ENCODE measurements at regions not wholly inside any gene's neighbourhood (a gene's known extent, or its start where the extent isn't known, plus 50 kb on each side); places are given as distances from the start of the nearest gene placed in this dataset.

GRCh38 chr3:53975382-53975781, 83.7 kb upstream of the SELENOK start:
- Histone ChIP-seq H3K27me3 (replicated peaks) (no peaks in the 10 kb centered on the region), H3K4me3 (ENCODE audit: low read depth, low read length) (no peak overlapping the region), H3K27ac (no peak overlapping the region), H3K36me3 (replicated peaks) (no peaks in the 10 kb centered on the region)
- no peak for DNase-seq
- in situ Hi-C loops (cut with HindIII; ENCODE audit: low pct_ligation_motif_present, low sequenced_read_pairs) = no loop called here
- TF ChIP-seq CTCF (IDR thresholded peaks at IDR 0.05; ENCODE audit: low read depth, low read length, missing control alignments) = no peak

- Histone ChIP-seq H3K27me3 (replicated peaks) (no peaks in the 10 kb centered on the region), H3K27ac (no peak overlapping the region), H3K4me3 (ENCODE audit: low read depth, low read length) (no peak overlapping the region), H3K36me3 (replicated peaks) (no peaks in the 10 kb centered on the region)
- in situ Hi-C loops (cut with HindIII; ENCODE audit: low pct_ligation_motif_present, low sequenced_read_pairs) = no loop called here
- no peak for TF ChIP-seq CTCF (IDR thresholded peaks at IDR 0.05; ENCODE audit: low read depth, low read length, missing control alignments)
- no peak for DNase-seq
Measured at GRCh38 chr3:53974324-53974723, 82.7 kb upstream of the SELENOK start.

GRCh38 chr3:53973905-53974304, 82.2 kb upstream of the SELENOK start:
- Histone ChIP-seq H3K27ac (no peak overlapping the region), H3K4me3 (ENCODE audit: low read depth, low read length) (no peak overlapping the region), H3K27me3 (replicated peaks) (no peaks in the 10 kb centered on the region), H3K36me3 (replicated peaks) (no peaks in the 10 kb centered on the region)
- in situ Hi-C loops (cut with HindIII; ENCODE audit: low pct_ligation_motif_present, low sequenced_read_pairs) = no loop called here
- no peak for DNase-seq
- TF ChIP-seq CTCF (IDR thresholded peaks at IDR 0.05; ENCODE audit: low read depth, low read length, missing control alignments) = no peak

GRCh38 chr3:53970661-53971060, 79.0 kb upstream of the SELENOK start:
- no peak overlapping the region for H3K27ac ChIP-seq
- no peak for TF ChIP-seq CTCF (IDR thresholded peaks at IDR 0.05; ENCODE audit: low read depth, low read length, missing control alignments)
- no peak for DNase-seq
- H3K36me3 ChIP-seq (replicated peaks) = no peaks in the 10 kb centered on the region
- in situ Hi-C loops (cut with HindIII; ENCODE audit: low pct_ligation_motif_present, low sequenced_read_pairs) = no loop called here
- H3K4me3 ChIP-seq (ENCODE audit: low read depth, low read length) = no peak overlapping the region
- H3K27me3 ChIP-seq (replicated peaks) = no peaks in the 10 kb centered on the region

GRCh38 chr3:53969086-53969485, 77.4 kb upstream of the SELENOK start:
- no peak overlapping the region for H3K4me3 ChIP-seq (ENCODE audit: low read depth, low read length)
- no peaks in the 10 kb centered on the region for H3K36me3 ChIP-seq (replicated peaks)
- no peak overlapping the region for H3K27ac ChIP-seq
- H3K27me3 ChIP-seq (replicated peaks) = no peaks in the 10 kb centered on the region
- no peak for DNase-seq
- TF ChIP-seq CTCF (IDR thresholded peaks at IDR 0.05; ENCODE audit: low read depth, low read length, missing control alignments) = no peak
- in situ Hi-C loops (cut with HindIII; ENCODE audit: low pct_ligation_motif_present, low sequenced_read_pairs) = no loop called here

GRCh38 chr3:53965291-53965690, 73.6 kb upstream of the SELENOK start:
- in situ Hi-C loops (cut with HindIII; ENCODE audit: low pct_ligation_motif_present, low sequenced_read_pairs) = no loop called here
- H3K4me3 ChIP-seq (ENCODE audit: low read depth, low read length) = no peak overlapping the region
- TF ChIP-seq CTCF (IDR thresholded peaks at IDR 0.05; ENCODE audit: low read depth, low read length, missing control alignments) = no peak

More at GRCh38 chr3:53965291-53965690, 73.6 kb upstream of the SELENOK start:
- DNase-seq = no peak
- Histone ChIP-seq H3K36me3 (replicated peaks) (no peaks in the 10 kb centered on the region), H3K27me3 (replicated peaks) (no peaks in the 10 kb centered on the region), H3K27ac (no peak overlapping the region)

All from brain microvascular endothelial cell (primary cell).